Karpas-422 (cell line): ENCODE measurements at regions not wholly inside any gene's neighbourhood (a gene's known extent, or its start where the extent isn't known, plus 50 kb on each side); places are given as distances from the start of the nearest gene placed in this dataset.
"Not testable (repeated sequence)": the region's sequence is repeated elsewhere in the genome, so short reads cannot be mapped to it uniquely, and the experiment has no call there.

Source experiments
- DNase-seq: peaks from one replicate; pipeline ENCODE4 v3.0.0-alpha.2; 2015
- H2AFZ ChIP-seq: fragments of 200-600 bp; sonication (generic); 2 replicates; pipeline ENCODE4 v1.6.1; 2014; ENCODE audit warnings: antibody characterized with exemption, low read length, mixed read lengths
- H3K27ac ChIP-seq: fragments of 200-600 bp; sonication (generic); 2 replicates; pipeline ENCODE4 v1.5.1; 2014; ENCODE audit warnings: mild to moderate bottlenecking, low read length, moderate library complexity
- H3K27me3 ChIP-seq: fragments of 200-600 bp; sonication (generic); 2 replicates; pipeline ENCODE4 v1.6.1; 2014; ENCODE audit warnings: low read length, mixed read lengths
- H3K36me3 ChIP-seq: fragments of 200-600 bp; sonication (generic); 2 replicates; pipeline ENCODE4 v1.6.1; 2014; ENCODE audit warnings: low read length, mixed read lengths; ENCODE audit not compliant: insufficient read depth
- H3K4me1 ChIP-seq: fragments of 200-600 bp; sonication (generic); 2 replicates; pipeline ENCODE4 v1.6.1; 2014; ENCODE audit warnings: mild to moderate bottlenecking, low read length, mixed read lengths
- H3K4me2 ChIP-seq: fragments of 200-600 bp; sonication (generic); 2 replicates; pipeline ENCODE4 v1.6.1; 2014; ENCODE audit warnings: low read length, low read depth, mild to moderate bottlenecking; ENCODE audit not compliant: poor library complexity, severe bottlenecking
- H3K4me3 ChIP-seq: fragments of 200-600 bp; sonication (generic); 2 replicates; pipeline ENCODE4 v1.5.1; 2014; ENCODE audit warnings: mild to moderate bottlenecking, antibody characterized with exemption, low read length, mixed read lengths
- H3K79me2 ChIP-seq: fragments of 200-600 bp; sonication (generic); 2 replicates; pipeline ENCODE4 v1.6.1; 2014; ENCODE audit warnings: mild to moderate bottlenecking, low read length, mixed read lengths
- H3K9ac ChIP-seq: fragments of 200-600 bp; sonication (generic); 2 replicates; pipeline ENCODE4 v1.6.0; 2014; ENCODE audit warnings: low read length
- H3K9me2 ChIP-seq: fragments of 200-600 bp; sonication (generic), shearing (Covaris generic); replicated peaks from 2 replicates; pipeline ENCODE4 v1.6.0; 2014; ENCODE audit warnings: mild to moderate bottlenecking, low read length, moderate library complexity; ENCODE audit not compliant: insufficient read depth
- H3K9me3 ChIP-seq: fragments of 300-700, 200-600 bp; sonication (generic); 2 replicates; pipeline ENCODE4 v1.6.1; 2014; ENCODE audit warnings: low read length, mixed read lengths
- H4K20me1 ChIP-seq: fragments of 200-600 bp; sonication (generic); 2 replicates; pipeline ENCODE4 v1.6.1; 2014; ENCODE audit warnings: mild to moderate bottlenecking, antibody characterized with exemption, low read length, low read depth; ENCODE audit not compliant: insufficient read depth

DNA sequence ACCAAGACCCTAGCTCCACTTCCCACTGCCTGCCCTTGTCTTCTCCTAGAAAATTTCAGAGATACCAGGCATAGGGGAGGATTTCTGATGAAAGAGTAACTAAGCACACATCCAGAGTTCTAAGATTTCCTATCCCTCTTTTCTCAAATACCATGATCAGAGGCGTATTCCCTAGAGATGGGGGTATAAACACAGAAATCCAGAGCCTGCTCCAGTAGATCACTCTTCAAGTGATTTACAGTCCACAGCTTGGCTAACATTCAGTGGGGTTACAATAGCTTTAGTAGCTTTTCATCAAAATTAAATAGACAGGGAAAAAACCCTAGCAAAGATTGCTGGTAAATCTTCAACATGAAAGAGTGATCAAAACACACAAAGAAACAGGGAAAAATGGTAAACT lies 800.7 kb upstream of the GRM7 start:
- no peaks in the 10 kb centered on the region for H3K27me3 ChIP-seq
- no peaks in the 10 kb centered on the region for H3K36me3 ChIP-seq
- no peak overlapping the region for H3K4me3 ChIP-seq
- no peaks in the 10 kb centered on the region for H3K9me3 ChIP-seq
- no peaks in the 10 kb centered on the region for H3K9me2 ChIP-seq
- H3K4me2 ChIP-seq: no peak overlapping the region
- H3K79me2 ChIP-seq: no peaks in the 10 kb centered on the region
- DNase-seq: no peak
- H3K9ac ChIP-seq: no peak overlapping the region
- no peaks in the 10 kb centered on the region for H4K20me1 ChIP-seq
- no peak overlapping the region for H2AFZ ChIP-seq
- no peaks in the 10 kb centered on the region for H3K4me1 ChIP-seq
- H3K27ac ChIP-seq: no peak overlapping the region

GRCh38 chr3:6062261-6063187 lies 798.4 kb upstream of the GRM7 start:
- Histone ChIP-seq H4K20me1 (no peaks in the 10 kb centered on the region), H3K4me2 (no peak overlapping the region), H3K9me2 (no peaks in the 10 kb centered on the region), H3K4me3 (no peak overlapping the region), H3K27me3 (no peaks in the 10 kb centered on the region), H2AFZ (no peak overlapping the region), H3K79me2 (no peaks in the 10 kb centered on the region), H3K27ac (no peak overlapping the region), H3K9ac (no peak overlapping the region), H3K9me3 (no peaks in the 10 kb centered on the region), H3K36me3 (no peaks in the 10 kb centered on the region), H3K4me1 (no peaks in the 10 kb centered on the region)
- no peak for DNase-seq

DNA sequence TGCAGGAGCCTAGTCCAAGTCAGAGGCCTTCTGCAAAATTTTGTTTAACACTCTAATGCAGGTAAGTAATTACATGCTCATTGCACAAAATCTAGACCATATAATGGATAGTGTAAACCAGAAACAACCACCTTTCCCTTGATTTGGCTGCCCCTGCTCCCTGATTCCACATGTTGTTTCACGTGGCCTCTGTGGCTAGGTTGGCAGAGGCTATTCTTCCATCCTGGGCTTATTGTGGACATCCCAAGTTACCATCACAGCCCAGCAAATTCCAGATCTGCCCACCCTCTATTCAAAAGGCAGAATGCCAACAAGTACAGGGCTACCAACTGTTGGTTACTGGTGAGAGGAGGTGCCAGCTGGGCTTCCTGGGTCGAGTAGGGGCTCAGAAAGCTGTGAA lies 794.5 kb upstream of the GRM7 start:
- H3K9me2 ChIP-seq: no peaks in the 10 kb centered on the region
- no peak overlapping the region for H3K27ac ChIP-seq
- H3K4me3 ChIP-seq: no peak overlapping the region
- no peaks in the 10 kb centered on the region for H3K4me1 ChIP-seq
- no peak overlapping the region for H2AFZ ChIP-seq
- no peak for DNase-seq
- no peaks in the 10 kb centered on the region for H4K20me1 ChIP-seq
- no peak overlapping the region for H3K9ac ChIP-seq
- no peaks in the 10 kb centered on the region for H3K9me3 ChIP-seq
- no peaks in the 10 kb centered on the region for H3K36me3 ChIP-seq
- no peak overlapping the region for H3K4me2 ChIP-seq
- H3K27me3 ChIP-seq: no peaks in the 10 kb centered on the region
- H3K79me2 ChIP-seq: no peaks in the 10 kb centered on the region

DNA sequence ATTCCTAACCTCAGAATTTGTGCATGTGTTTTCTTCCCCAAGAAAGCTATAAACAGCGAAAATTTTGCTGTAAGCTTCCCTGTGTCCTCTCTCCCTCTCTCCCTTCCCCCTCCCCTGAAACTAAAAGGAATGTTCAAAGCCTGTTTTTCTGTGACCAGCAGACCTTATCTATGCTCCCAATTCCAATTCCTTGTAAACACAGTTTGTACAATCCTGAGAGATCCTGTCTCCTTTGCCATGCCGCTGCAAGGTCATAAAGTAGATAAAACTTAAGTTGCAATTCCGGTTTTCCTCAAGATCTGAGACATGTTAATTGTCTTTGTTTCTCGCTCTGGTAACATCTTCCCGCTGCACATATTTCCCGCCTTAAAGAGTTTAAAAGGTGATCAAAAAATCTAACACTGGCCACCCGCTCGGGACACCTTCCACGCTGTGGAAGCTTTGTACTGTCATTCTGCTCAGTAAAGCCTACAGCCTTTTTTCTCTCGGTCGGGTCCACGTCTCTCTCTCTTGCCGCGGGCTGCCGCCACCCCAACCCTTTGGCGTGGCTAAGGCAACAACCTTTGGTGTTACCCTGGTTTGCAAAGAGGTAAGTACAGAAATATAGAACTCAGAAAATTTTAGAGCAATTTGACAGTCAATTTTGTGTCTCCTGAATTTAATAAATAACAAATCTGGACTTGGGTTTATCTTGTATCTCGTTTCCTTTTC lies 793.9 kb upstream of the GRM7 start:
- H3K27me3 ChIP-seq, H3K36me3 ChIP-seq, H3K4me2 ChIP-seq, H3K9me2 ChIP-seq, DNase-seq, H3K9ac ChIP-seq, H2AFZ ChIP-seq, H3K27ac ChIP-seq, H4K20me1 ChIP-seq, H3K79me2 ChIP-seq, H3K4me3 ChIP-seq, H3K9me3 ChIP-seq, H3K4me1 ChIP-seq: not testable (repeated sequence)

DNA sequence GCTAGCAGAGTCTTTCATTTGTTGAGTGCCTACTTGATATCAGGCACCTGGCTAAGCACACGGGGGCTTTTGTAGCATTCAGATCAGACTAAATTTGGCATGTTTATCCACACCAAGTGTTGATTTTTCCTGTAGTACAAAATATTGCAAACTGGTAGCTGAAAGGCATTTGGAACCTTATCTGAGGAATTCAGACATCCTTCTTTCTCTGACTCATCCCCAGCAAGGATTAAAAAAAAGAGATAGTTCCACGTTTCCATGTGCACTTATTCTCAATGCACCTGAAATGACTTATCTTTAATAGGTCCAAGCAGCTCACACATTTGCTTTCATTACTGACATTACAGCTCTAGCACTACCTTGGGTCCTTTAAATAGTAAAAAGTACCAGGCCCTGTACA lies 786.0 kb upstream of the GRM7 start:
- Histone ChIP-seq H3K4me2 (no peak overlapping the region), H3K4me3 (no peak overlapping the region), H3K36me3 (no peaks in the 10 kb centered on the region), H3K79me2 (no peaks in the 10 kb centered on the region), H2AFZ (no peak overlapping the region), H3K27me3 (no peaks in the 10 kb centered on the region), H3K9ac (no peak overlapping the region), H3K4me1 (no peaks in the 10 kb centered on the region), H3K9me2 (no peaks in the 10 kb centered on the region), H3K27ac (no peak overlapping the region), H4K20me1 (no peaks in the 10 kb centered on the region), H3K9me3 (no peaks in the 10 kb centered on the region)
- DNase-seq: no peak

DNA sequence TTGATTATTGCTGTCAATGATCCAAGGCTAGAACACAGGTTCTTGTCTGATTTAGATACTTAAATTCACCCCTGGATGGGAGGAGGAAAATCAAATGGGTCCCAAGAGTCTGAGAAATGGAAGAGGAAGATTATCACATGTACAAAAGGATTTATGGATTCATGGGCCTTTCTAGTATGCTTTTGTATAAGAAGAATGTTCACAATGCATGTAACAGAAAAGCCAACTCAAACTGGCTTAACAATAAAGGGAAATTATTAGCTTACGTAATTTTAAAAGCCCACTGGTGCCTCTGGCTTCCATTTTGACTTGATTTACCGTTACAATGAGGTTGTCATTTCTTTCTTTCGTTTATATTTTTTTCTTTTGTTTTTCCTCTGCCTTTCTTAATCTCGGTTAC lies 782.5 kb upstream of the GRM7 start:
- Histone ChIP-seq H3K9me3 (no peaks in the 10 kb centered on the region), H3K27ac (no peak overlapping the region)

DNA sequence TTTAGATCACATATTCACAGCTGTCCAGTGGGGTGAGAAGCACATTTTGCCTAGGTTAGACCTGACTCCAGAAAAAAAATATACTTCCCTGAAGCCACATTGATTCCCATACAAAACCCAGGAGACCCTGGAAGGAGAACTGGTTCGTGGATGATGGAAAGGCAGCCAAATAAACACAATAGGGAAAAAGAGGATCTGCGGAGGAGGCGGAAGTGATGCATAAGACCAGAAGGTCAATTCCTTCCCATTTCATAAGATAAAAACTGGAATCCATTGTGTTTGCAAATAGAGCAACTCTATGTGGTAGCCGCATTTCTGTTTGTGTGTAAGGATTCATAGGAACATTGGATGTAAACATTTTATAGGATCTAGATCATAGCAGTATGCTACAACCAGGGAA lies 781.9 kb upstream of the GRM7 start:
- Histone ChIP-seq H3K9me2 (no peaks in the 10 kb centered on the region), H4K20me1 (no peaks in the 10 kb centered on the region), H3K27ac (no peak overlapping the region), H3K4me2 (no peak overlapping the region), H3K9ac (no peak overlapping the region), H3K9me3 (no peaks in the 10 kb centered on the region), H3K79me2 (no peaks in the 10 kb centered on the region), H3K4me1 (no peaks in the 10 kb centered on the region), H2AFZ (no peak overlapping the region), H3K4me3 (no peak overlapping the region), H3K36me3 (no peaks in the 10 kb centered on the region), H3K27me3 (no peaks in the 10 kb centered on the region)
- DNase-seq: no peak

More for the DNA sequence above, 782.5 kb upstream of the GRM7 start:
- no peaks in the 10 kb centered on the region for H3K27me3 ChIP-seq
- no peaks in the 10 kb centered on the region for H3K4me1 ChIP-seq
- H3K4me2 ChIP-seq: no peak overlapping the region
- no peak overlapping the region for H2AFZ ChIP-seq
- no peaks in the 10 kb centered on the region for H3K9me2 ChIP-seq
- no peak overlapping the region for H3K4me3 ChIP-seq
- no peak overlapping the region for H3K9ac ChIP-seq
- H3K36me3 ChIP-seq: no peaks in the 10 kb centered on the region
- H4K20me1 ChIP-seq: no peaks in the 10 kb centered on the region
- no peak for DNase-seq
- H3K79me2 ChIP-seq: no peaks in the 10 kb centered on the region

GRCh38 chr3:6079561-6080179 lies 781.2 kb upstream of the GRM7 start:
- Histone ChIP-seq H3K4me2 (no peak overlapping the region), H3K4me3 (no peak overlapping the region), H4K20me1 (no peaks in the 10 kb centered on the region), H3K36me3 (no peaks in the 10 kb centered on the region), H3K27me3 (no peaks in the 10 kb centered on the region), H3K9ac (no peak overlapping the region), H3K4me1 (no peaks in the 10 kb centered on the region), H3K9me2 (no peaks in the 10 kb centered on the region), H2AFZ (no peak overlapping the region), H3K27ac (no peak overlapping the region), H3K79me2 (no peaks in the 10 kb centered on the region), H3K9me3 (no peaks in the 10 kb centered on the region)
- DNase-seq: no peak
